ENCODE measurements at regions not wholly inside any gene's neighbourhood (a gene's known extent, or its start where the extent isn't known, plus 50 kb on each side); places are given as distances from the start of the nearest gene placed in this dataset.
A peak's percentile ranks its signal among the peaks of the same experiment; 100 is the strongest.

- no peak for DNase-seq (ENCODE audit: low read depth)
Measured at GRCh38 chr12:116483959-116484750, 75.0 kb upstream of the MAP1LC3B2 start.

GRCh38 chr12:116484807-116485206 lies 74.4 kb upstream of the MAP1LC3B2 start:
- no peak for DNase-seq (ENCODE audit: low read depth)

GRCh38 chr12:116489116-116489515 lies 70.1 kb upstream of the MAP1LC3B2 start:
- DNase-seq (ENCODE audit: low read depth): no peak

GRCh38 chr12:116490471-116490870 lies 68.7 kb upstream of the MAP1LC3B2 start:
- no peak for DNase-seq (ENCODE audit: low read depth)

GRCh38 chr12:116492703-116493324 lies 66.4 kb upstream of the MAP1LC3B2 start:
- DNase-seq (ENCODE audit: low read depth): peak; percentile 88

- DNase-seq (ENCODE audit: low read depth): peak; percentile 64
Measured at GRCh38 chr12:116495260-116495659, 63.9 kb upstream of the MAP1LC3B2 start.

GRCh38 chr12:116497051-116497591 lies 62.1 kb upstream of the MAP1LC3B2 start:
- DNase-seq (ENCODE audit: low read depth): no peak

GRCh38 chr12:116498471-116498870 lies 60.7 kb upstream of the MAP1LC3B2 start:
- DNase-seq (ENCODE audit: low read depth): no peak

- no peak for DNase-seq (ENCODE audit: low read depth)
Measured at GRCh38 chr12:116502141-116502725, 56.9 kb upstream of the MAP1LC3B2 start.

GRCh38 chr12:116502989-116503496 lies 56.1 kb upstream of the MAP1LC3B2 start:
- no peak for DNase-seq (ENCODE audit: low read depth)

GRCh38 chr12:116504438-116504837 lies 54.7 kb upstream of the MAP1LC3B2 start:
- DNase-seq (ENCODE audit: low read depth): no peak

- no peak for DNase-seq (ENCODE audit: low read depth)
Measured at GRCh38 chr12:116506697-116507064, 52.5 kb upstream of the MAP1LC3B2 start.

GRCh38 chr12:116508145-116509121 lies 50.7 kb upstream of the MAP1LC3B2 start:
- peak; percentile 50 for DNase-seq (ENCODE audit: low read depth)

Measured in renal cortical epithelial cell (primary cell).